HG03520 (cell line): ENCODE measurements at regions not wholly inside any gene's neighbourhood (a gene's known extent, or its start where the extent isn't known, plus 50 kb on each side); places are given as distances from the start of the nearest gene placed in this dataset.

Source experiments
- ATAC-seq: cut with Tn5 transposase; IDR thresholded peaks from one replicate; pipeline ENCODE4 v1.9.1; 2021; ENCODE audit warnings: mild to moderate bottlenecking, moderate library complexity; ENCODE audit not compliant: unreplicated experiment

GRCh38 chr2:12928197-12928774 is 211.6 kb downstream of the TRIB2 start:
- ATAC-seq = no peak

DNA sequence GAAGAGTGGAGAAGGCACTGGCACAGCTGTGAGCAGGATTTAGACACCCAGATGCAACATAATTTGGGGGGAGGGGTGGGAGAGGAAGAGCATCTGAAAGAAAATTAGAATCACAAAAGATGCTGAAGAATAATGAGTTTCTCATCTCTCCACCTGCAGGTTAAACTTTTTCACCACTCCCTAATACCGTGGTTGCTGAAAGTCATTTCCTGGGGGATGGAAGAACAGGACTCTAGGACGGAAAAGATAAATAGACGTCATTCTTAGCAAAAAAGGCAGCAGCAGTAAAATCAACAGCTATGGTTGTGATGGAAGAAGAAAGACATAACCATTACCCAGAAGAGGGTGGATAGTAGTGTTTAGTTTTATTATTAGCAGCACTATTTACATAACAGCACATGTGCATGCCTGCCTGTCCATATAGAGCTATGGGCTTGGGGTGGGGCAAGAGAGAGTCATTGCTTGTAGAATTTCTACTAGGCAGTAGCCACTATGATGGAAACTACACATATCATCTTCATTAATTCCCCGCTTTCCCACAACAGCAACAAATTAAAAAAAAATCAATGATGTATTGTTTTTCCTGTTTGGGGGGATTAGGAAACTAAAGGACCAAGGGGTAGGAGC is 212.2 kb downstream of the TRIB2 start:
- ATAC-seq = no peak

DNA sequence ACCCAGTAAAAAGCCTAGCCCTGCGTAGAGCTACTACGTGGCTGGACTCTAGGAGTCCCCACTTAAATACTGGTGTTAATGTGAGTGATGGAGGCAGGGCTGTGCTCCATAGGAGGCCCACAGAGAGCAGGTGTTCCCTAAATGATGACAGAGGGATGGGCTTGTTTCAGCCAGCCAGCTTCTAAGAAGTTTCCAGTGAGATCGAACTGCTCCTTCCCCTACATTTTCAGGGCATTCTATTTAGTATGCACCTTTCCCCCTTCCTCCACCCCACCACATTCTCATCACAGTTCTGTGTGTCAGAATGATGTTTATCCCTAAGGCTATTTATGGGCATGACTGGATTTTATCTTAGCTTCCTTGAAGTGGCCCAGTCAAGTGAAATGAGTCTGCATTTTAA is 213.0 kb downstream of the TRIB2 start:
- ATAC-seq = no peak

- no peak for ATAC-seq
These were observed 213.7 kb downstream of the TRIB2 start for GRCh38 chr2:12930391-12930790.

DNA sequence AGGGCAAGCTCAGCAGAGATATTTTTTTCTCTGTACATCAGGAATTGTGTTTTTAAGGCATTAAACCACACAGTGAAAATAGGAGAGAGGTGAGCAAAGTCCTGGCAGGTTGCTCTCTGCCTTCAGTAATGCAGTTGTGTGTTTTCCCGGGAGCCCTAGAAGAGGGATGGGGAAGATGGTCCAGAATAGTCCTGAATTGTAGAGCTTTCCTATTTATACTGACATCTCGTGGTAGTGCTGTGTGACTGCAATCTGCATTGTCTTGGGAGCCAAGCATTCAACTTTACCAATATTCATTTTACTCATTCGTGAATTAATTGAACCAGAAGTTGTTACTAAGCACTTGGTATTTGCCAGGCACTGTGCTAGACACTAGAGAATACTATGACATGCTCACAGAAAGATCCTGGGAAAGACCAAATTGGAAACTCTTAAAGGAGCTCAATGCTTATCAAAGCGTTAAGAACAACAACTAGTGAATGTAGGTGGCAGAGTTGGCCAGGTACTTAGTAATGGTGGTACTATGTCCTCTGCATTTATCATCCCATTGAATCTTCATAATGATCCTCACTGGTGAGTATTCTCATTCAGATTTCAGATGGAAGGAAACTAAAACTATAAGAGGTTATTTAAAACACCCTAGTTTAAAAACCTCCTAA is 214.6 kb downstream of the TRIB2 start:
- ATAC-seq = no peak

DNA sequence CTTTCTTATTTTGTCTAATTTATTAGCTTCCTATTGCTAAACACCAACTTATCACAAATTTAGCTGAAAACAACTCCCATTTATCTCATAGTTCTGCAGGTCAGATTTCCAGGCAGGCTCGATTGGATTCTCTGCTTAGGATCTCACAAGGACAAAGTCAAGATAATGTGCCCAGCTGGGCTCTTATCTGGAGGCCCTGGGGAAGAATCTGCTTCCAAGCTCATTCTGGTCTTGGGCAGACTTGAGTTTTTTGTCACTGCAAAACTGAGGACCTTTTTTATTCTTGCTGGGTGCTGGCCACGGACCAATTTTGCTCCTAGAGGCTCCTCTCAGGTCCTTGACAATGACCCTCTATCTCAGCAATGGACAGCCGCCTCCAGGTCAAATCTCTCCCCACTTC is 215.5 kb downstream of the TRIB2 start:
- ATAC-seq = no peak

- ATAC-seq = no peak
These were observed 217.5 kb downstream of the TRIB2 start for GRCh38 chr2:12934146-12934756.

DNA sequence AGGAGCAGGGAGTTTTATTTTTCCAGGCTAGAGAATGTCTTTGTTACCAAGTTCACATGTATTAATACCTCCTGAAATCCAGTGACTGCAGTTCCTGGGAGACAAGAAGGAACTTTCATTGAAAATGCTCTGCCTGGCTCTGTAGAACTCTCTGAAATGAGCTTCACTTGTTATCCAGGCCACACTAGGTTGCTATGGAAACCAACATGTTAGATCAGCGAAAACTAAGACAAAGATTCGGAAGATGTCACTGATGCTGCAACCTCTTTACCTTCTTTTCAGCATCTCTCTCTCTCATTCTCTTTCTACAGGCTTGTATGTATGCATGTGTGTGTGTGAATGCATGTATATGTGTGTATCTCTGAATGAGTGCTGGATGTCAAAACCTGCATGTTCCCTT is 218.5 kb downstream of the TRIB2 start:
- ATAC-seq = no peak

- no peak for ATAC-seq
These were observed 219.1 kb downstream of the TRIB2 start for GRCh38 chr2:12935796-12936195.

GRCh38 chr2:12941203-12941602 is 224.5 kb downstream of the TRIB2 start:
- no peak for ATAC-seq

GRCh38 chr2:12948231-12948960 is 231.7 kb downstream of the TRIB2 start:
- ATAC-seq = no peak

DNA sequence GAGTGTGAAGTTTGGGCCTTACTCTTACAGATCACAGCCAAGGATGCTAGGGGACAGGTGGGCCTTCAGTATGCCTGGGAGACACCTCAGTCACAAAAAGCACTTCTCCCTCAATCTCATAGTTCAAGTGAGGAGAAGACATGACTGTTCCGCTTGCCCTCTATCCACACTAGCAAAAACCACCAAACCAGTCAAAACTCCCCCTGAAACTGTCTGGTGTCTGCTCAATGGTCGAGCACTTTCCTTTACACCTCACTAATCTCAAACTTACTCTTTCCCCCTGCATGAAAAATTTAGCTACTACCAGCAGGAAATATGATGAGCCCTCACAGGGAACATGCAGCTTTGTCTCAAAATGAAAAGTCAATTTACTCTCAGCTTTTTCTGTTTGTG is 232.2 kb downstream of the TRIB2 start:
- ATAC-seq = peak; percentile 80

DNA sequence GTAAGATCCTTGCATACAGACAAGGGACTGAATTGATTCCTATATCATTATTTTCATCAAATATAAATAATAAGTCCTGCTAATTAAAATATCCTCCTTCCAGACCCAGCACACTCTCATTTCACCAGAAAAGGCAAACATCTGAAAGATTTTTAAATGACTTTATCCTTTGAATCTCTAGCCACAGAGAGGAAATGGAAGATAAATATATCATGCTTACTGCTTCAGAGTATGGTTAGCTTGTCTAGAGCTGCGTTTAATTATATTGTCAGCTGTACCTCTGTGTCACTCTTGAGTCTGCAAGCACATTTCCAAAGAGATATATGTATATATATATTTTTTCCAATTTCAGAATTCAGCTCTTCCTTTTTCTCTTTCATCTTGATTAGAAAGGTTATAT is 232.7 kb downstream of the TRIB2 start:
- no peak for ATAC-seq

DNA sequence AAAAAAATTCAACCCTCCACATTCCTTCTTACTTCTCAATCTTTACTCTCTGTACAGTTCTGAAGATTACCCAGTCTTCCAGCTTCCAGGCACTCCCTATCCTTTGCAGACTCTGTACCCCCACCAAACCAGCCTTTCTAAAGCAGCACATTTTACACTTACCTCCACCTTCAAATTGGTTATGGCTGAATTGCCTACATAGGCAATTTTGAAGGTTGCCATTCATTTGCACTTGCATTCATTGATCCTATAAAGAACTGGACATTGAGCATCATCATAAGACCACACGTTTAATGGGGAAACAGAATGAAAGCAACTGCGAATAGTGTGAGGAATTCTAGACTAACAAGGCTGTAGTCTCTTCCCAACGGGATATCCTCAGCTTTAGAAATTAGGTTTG is 233.4 kb downstream of the TRIB2 start:
- ATAC-seq = no peak

- ATAC-seq = no peak
These were observed 234.4 kb downstream of the TRIB2 start for GRCh38 chr2:12950957-12951656.

DNA sequence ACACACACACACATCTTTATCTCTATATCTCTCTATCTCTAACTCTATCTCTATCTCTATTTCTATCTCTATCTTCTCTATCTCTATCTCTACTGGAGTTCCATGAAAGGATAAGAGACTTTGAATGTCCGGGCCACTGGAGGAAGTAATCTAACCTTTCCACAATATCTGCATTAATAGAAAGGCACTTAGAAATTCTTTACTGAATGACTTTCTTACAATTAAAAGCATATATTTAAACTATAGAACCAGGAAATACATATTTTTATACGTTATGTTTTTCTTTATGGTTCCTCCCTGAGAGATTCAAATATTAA is 234.9 kb downstream of the TRIB2 start:
- no peak for ATAC-seq

DNA sequence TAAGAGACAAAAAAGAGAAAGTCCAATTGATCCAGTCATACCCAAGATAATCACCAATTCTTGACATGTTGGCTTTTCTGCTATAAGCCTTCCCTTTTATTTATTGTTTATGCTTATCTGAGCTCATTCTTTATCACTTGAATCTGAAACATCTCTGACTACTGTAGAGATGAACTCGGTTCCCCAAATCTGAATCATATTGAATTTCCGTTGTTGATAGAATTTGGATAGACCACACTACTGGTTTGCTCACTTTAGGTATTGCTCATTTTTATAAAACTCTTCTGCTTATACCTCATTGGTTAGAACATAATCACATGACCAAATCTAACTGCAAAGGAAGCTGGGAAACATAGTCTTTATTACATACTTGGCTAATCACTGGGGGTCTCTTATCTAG is 236.9 kb downstream of the TRIB2 start:
- ATAC-seq = no peak

- no peak for ATAC-seq
These were observed 239.1 kb downstream of the TRIB2 start for GRCh38 chr2:12955864-12956263.

GRCh38 chr2:12957251-12957650 is 240.5 kb downstream of the TRIB2 start:
- no peak for ATAC-seq

DNA sequence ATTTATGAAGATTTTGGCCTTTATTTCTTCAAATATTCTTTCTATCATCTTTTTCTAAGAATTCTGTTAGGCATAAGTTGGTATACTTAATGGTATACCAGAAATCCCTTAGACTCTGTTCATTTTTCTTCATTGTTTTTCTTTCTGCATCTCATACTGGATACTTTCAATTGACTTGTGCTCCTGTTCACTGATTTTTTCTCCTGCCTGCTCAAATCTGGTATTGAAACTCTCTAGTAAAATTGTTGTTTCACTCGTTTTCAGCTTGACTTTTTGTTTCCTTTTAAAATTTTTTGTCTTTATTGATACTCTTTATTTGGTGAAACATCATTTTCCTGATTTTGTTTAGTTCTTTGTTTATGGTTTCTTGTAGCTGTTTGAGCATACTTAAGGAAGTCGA is 243.2 kb downstream of the TRIB2 start:
- no peak for ATAC-seq

DNA sequence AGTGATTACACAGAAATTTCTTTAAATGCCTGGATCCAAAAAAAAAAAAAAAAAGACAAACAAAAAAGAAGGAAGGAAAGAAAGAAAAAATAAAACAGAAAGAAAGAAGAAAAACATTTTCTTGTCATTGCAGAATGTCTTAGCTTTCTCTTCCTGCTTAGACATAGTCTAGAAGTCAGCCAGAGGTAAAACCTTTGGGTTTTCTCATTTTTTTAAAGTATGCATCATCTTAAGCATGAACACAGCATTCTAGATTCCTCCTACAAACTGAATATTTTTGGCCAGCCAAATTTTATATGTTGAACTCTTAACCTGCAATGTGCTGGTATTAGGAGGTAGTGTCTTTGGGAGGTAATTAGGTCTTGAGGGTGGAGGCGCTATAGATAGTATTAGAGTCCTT is 243.9 kb downstream of the TRIB2 start:
- no peak for ATAC-seq
